ENCODE measurements at regions not wholly inside any gene's neighbourhood (a gene's known extent, or its start where the extent isn't known, plus 50 kb on each side); places are given as distances from the start of the nearest gene placed in this dataset.
"Not testable (repeated sequence)": the region's sequence is repeated elsewhere in the genome, so short reads cannot be mapped to it uniquely, and the experiment has no call there.

- no peak for DNase-seq (ENCODE audit: low spot score)
Measured at GRCh38 chr13:91219201-91219600, 128.3 kb upstream of the MIR17HG start.

GRCh38 chr13:91220872-91221271, 126.6 kb upstream of the MIR17HG start:
- DNase-seq (ENCODE audit: low spot score) = no peak

GRCh38 chr13:91228108-91228507, 119.4 kb upstream of the MIR17HG start:
- no peak for DNase-seq (ENCODE audit: low spot score)

GRCh38 chr13:91228940-91229339, 118.5 kb upstream of the MIR17HG start:
- DNase-seq (ENCODE audit: low spot score) = no peak

- no peak for DNase-seq (ENCODE audit: low spot score)
Measured at GRCh38 chr13:91232716-91233115, 114.8 kb upstream of the MIR17HG start.

GRCh38 chr13:91233291-91233690, 114.2 kb upstream of the MIR17HG start:
- DNase-seq (ENCODE audit: low spot score) = no peak

- DNase-seq (ENCODE audit: low spot score) = no peak
Measured at GRCh38 chr13:91236182-91236581, 111.3 kb upstream of the MIR17HG start.

- no peak for DNase-seq (ENCODE audit: low spot score)
Measured at GRCh38 chr13:91236921-91237320, 110.6 kb upstream of the MIR17HG start.

- no peak for DNase-seq (ENCODE audit: low spot score)
Measured at GRCh38 chr13:91238036-91238435, 109.5 kb upstream of the MIR17HG start.

- no peak for DNase-seq (ENCODE audit: low spot score)
Measured at GRCh38 chr13:91240341-91240740, 107.1 kb upstream of the MIR17HG start.

GRCh38 chr13:91241221-91241933, 106.1 kb upstream of the MIR17HG start:
- DNase-seq (ENCODE audit: low spot score) = no peak

GRCh38 chr13:91242652-91243051, 104.8 kb upstream of the MIR17HG start:
- DNase-seq (ENCODE audit: low spot score) = no peak

- DNase-seq (ENCODE audit: low spot score) = no peak
Measured at GRCh38 chr13:91245288-91245687, 102.2 kb upstream of the MIR17HG start.

GRCh38 chr13:91247768-91248167, 99.7 kb upstream of the MIR17HG start:
- peak; percentile 14 for DNase-seq (ENCODE audit: low spot score)

- no peak for DNase-seq (ENCODE audit: low spot score)
Measured at GRCh38 chr13:91248249-91248648, 99.2 kb upstream of the MIR17HG start.

GRCh38 chr13:91249370-91249769, 98.1 kb upstream of the MIR17HG start:
- no peak for DNase-seq (ENCODE audit: low spot score)

GRCh38 chr13:91249861-91250260, 97.6 kb upstream of the MIR17HG start:
- DNase-seq (ENCODE audit: low spot score) = no peak

GRCh38 chr13:91251573-91251972, 95.9 kb upstream of the MIR17HG start:
- DNase-seq (ENCODE audit: low spot score) = not testable (repeated sequence)

GRCh38 chr13:91264484-91264883, 83.0 kb upstream of the MIR17HG start:
- no peak for DNase-seq (ENCODE audit: low spot score)

GRCh38 chr13:91269237-91269636, 78.2 kb upstream of the MIR17HG start:
- DNase-seq (ENCODE audit: low spot score) = no peak

GRCh38 chr13:91270031-91270430, 77.5 kb upstream of the MIR17HG start:
- no peak for DNase-seq (ENCODE audit: low spot score)

GRCh38 chr13:91272235-91272777, 75.2 kb upstream of the MIR17HG start:
- DNase-seq (ENCODE audit: low spot score) = no peak

GRCh38 chr13:91273675-91274074, 73.8 kb upstream of the MIR17HG start:
- no peak for DNase-seq (ENCODE audit: low spot score)

Data from SW480 (cell line).